Muscle layer of duodenum (tissue), 2 donors: ENCODE measurements at regions not wholly inside any gene's neighbourhood (a gene's known extent, or its start where the extent isn't known, plus 50 kb on each side); places are given as distances from the start of the nearest gene placed in this dataset.

Experiments used
- H3K27ac ChIP-seq: one replicate; pipeline ENCODE4 v1.7.0; 2013; ENCODE audit warnings: mild to moderate bottlenecking, low read length
- H3K27me3 ChIP-seq: one replicate; pipeline ENCODE4 v1.7.0; 2013; ENCODE audit warnings: low read depth, mild to moderate bottlenecking, control low read depth, low read length
- H3K36me3 ChIP-seq, 2 donors: one replicate each; pipeline ENCODE4 v1.7.0; 2013; ENCODE audit warnings: low read length in 2 of 2, control low read depth in 1 of 2, mild to moderate bottlenecking in 1 of 2; ENCODE audit not compliant: insufficient read depth in 2 of 2, control insufficient read depth in 1 of 2
- H3K4me1 ChIP-seq, 2 donors: one replicate each; pipeline ENCODE4 v1.7.0; 2013; ENCODE audit warnings: low read length in 2 of 2, mild to moderate bottlenecking in 2 of 2, control low read depth in 1 of 2, moderate library complexity in 1 of 2; ENCODE audit not compliant: insufficient read depth in 2 of 2, control insufficient read depth in 1 of 2
- H3K4me3 ChIP-seq, 2 donors: one replicate each; pipeline ENCODE4 v1.7.0; 2013; ENCODE audit warnings: low read length in 2 of 2, low read depth in 1 of 2, mild to moderate bottlenecking in 1 of 2
- H3K9me3 ChIP-seq, 2 donors: one replicate each; pipeline ENCODE4 v1.7.0; 2013; ENCODE audit warnings: low read length in 2 of 2, control low read depth in 1 of 2, mild to moderate bottlenecking in 1 of 2; ENCODE audit not compliant: control insufficient read depth in 1 of 2
- donor health status: healthy.

- H3K27ac ChIP-seq: no peak overlapping the region
- H3K4me3 ChIP-seq: no peak overlapping the region
- no peaks in the 10 kb centered on the region for H3K36me3 ChIP-seq
- no peaks in the 10 kb centered on the region for H3K9me3 ChIP-seq
- H3K4me1 ChIP-seq: peaks cover 0 to 3% of the 10 kb centered on the region in 2 donors
- no peaks in the 10 kb centered on the region for H3K27me3 ChIP-seq
These were observed 117.9 kb upstream of the SMAD3 start for GRCh38 chr15:66947471-66947870.

GRCh38 chr15:66948294-66948693, 117.1 kb upstream of the SMAD3 start:
- Histone ChIP-seq H3K9me3 (no peaks in the 10 kb centered on the region), H3K4me3 (no peak overlapping the region), H3K27ac (no peak overlapping the region), H3K27me3 (no peaks in the 10 kb centered on the region), H3K36me3 (no peaks in the 10 kb centered on the region), H3K4me1 (peaks cover 0 to 3% of the 10 kb centered on the region in 2 donors)

DNA sequence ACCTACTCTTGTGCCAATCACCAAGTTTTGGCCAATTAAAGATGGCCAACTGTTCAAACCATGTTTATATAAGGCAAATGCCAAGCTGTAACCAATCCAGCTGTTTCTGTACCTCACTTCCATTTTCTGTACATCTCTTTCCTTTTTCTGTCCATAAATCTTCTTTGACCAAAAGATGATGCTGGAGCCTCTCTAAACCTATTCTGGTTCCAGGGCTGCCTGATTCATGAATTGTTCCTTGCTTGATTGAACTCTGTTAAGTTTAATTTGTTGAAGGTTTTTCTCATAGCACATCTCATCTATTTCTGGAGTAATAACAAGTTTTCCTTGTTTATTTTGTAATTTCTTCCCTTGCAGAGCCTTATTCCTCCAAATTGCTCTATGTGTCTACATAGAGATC, 115.3 kb upstream of the SMAD3 start:
- no peaks in the 10 kb centered on the region for H3K27me3 ChIP-seq
- no peaks in the 10 kb centered on the region for H3K9me3 ChIP-seq
- H3K27ac ChIP-seq: no peak overlapping the region
- no peaks in the 10 kb centered on the region for H3K4me1 ChIP-seq
- H3K36me3 ChIP-seq: no peaks in the 10 kb centered on the region
- no peak overlapping the region for H3K4me3 ChIP-seq

- Histone ChIP-seq H3K27me3 (no peaks in the 10 kb centered on the region), H3K4me1 (no peaks in the 10 kb centered on the region), H3K4me3 (no peak overlapping the region), H3K36me3 (no peaks in the 10 kb centered on the region), H3K9me3 (no peaks in the 10 kb centered on the region), H3K27ac (no peak overlapping the region)
These were observed 113.7 kb upstream of the SMAD3 start for GRCh38 chr15:66951531-66952320.

GRCh38 chr15:66952756-66953522, 112.5 kb upstream of the SMAD3 start:
- Histone ChIP-seq H3K9me3 (no peaks in the 10 kb centered on the region), H3K27ac (no peak overlapping the region), H3K27me3 (no peaks in the 10 kb centered on the region), H3K4me1 (no peaks in the 10 kb centered on the region), H3K4me3 (no peak overlapping the region), H3K36me3 (no peaks in the 10 kb centered on the region)

DNA sequence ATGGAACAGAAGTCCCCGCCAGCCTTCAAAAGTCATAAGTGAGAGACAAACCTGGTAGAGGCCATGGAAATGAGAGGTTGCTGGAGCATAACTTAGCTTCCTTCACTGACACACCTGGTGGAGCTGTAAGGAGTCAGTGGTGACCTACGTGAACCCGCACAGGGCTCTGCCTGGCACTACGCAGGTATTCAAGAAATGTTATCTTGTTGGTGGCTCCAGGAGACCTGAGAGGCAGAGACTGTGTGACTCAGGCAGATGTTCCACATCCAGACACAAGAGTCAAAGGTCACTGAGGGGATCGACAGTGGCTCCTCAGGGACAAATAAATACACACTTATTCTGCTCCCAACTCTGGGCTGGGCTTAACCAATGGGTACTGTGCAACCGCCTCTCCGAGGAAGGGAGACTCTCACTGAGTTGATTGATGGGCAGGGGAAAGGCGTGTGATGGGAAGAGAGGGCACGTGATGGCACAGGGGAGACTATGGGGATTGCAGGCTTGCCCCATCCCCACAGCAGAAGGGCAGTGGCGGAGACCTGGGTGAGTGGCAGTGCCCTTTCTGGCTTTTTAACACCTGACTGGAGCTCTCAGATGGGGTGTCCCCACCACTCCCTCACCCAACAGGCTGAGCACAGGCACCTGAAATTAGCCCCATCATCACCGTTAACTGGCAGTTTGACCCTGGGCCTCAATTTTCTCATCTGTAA, 111.7 kb upstream of the SMAD3 start:
- Histone ChIP-seq H3K9me3 (no peaks in the 10 kb centered on the region), H3K4me1 (no peaks in the 10 kb centered on the region), H3K4me3 (no peak overlapping the region), H3K27ac (no peak overlapping the region), H3K27me3 (no peaks in the 10 kb centered on the region), H3K36me3 (no peaks in the 10 kb centered on the region)

- Histone ChIP-seq H3K4me1 (no peaks in the 10 kb centered on the region), H3K36me3 (no peaks in the 10 kb centered on the region), H3K9me3 (no peaks in the 10 kb centered on the region), H3K4me3 (no peak overlapping the region), H3K27ac (no peak overlapping the region), H3K27me3 (no peaks in the 10 kb centered on the region)
These were observed 110.8 kb upstream of the SMAD3 start for GRCh38 chr15:66954601-66955000.

- H3K36me3 ChIP-seq: no peaks in the 10 kb centered on the region
- no peaks in the 10 kb centered on the region for H3K4me1 ChIP-seq
- no peak overlapping the region for H3K27ac ChIP-seq
- no peak overlapping the region for H3K4me3 ChIP-seq
- H3K27me3 ChIP-seq: no peaks in the 10 kb centered on the region
- H3K9me3 ChIP-seq: no peaks in the 10 kb centered on the region
These were observed 110.3 kb upstream of the SMAD3 start for GRCh38 chr15:66955001-66955516.

GRCh38 chr15:66955871-66956585, 109.4 kb upstream of the SMAD3 start:
- no peaks in the 10 kb centered on the region for H3K9me3 ChIP-seq
- no peaks in the 10 kb centered on the region for H3K27me3 ChIP-seq
- no peak overlapping the region for H3K27ac ChIP-seq
- no peak overlapping the region for H3K4me3 ChIP-seq
- H3K4me1 ChIP-seq: no peaks in the 10 kb centered on the region
- H3K36me3 ChIP-seq: no peaks in the 10 kb centered on the region

- no peaks in the 10 kb centered on the region for H3K27me3 ChIP-seq
- no peaks in the 10 kb centered on the region for H3K4me1 ChIP-seq
- H3K4me3 ChIP-seq: no peak overlapping the region
- no peak overlapping the region for H3K27ac ChIP-seq
- H3K9me3 ChIP-seq: no peaks in the 10 kb centered on the region
- H3K36me3 ChIP-seq: no peaks in the 10 kb centered on the region
These were observed 108.6 kb upstream of the SMAD3 start for GRCh38 chr15:66956672-66957430.
